HG02571 (cell line): ENCODE measurements at regions not wholly inside any gene's neighbourhood (a gene's known extent, or its start where the extent isn't known, plus 50 kb on each side); places are given as distances from the start of the nearest gene placed in this dataset.

Experiments
- ATAC-seq: cut with Tn5 transposase; IDR thresholded peaks from one replicate; pipeline ENCODE4 v1.9.1; 2021; ENCODE audit warnings: mild to moderate bottlenecking, moderate library complexity; ENCODE audit not compliant: unreplicated experiment

DNA sequence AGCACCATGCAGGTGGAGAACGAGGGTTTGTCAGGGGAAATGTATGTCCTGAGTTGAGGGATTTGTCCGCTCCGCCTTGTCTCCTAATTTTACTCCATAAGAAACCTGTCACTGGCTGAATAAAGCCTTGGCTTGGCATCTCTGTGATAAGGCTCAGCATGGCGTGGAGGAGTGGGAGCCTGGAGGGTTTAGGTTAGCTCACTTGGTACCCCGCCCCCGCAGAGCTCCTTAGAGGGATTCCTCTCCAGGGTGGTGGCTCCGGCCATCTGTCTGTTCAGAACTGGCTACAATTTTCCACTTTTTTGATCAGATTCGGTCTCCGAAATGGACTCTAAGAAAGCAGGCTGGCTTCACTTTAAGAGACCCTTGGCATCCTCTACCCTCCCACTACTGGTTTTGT is 192.2 kb upstream of the SYNDIG1 start:
- ATAC-seq: no peak

DNA sequence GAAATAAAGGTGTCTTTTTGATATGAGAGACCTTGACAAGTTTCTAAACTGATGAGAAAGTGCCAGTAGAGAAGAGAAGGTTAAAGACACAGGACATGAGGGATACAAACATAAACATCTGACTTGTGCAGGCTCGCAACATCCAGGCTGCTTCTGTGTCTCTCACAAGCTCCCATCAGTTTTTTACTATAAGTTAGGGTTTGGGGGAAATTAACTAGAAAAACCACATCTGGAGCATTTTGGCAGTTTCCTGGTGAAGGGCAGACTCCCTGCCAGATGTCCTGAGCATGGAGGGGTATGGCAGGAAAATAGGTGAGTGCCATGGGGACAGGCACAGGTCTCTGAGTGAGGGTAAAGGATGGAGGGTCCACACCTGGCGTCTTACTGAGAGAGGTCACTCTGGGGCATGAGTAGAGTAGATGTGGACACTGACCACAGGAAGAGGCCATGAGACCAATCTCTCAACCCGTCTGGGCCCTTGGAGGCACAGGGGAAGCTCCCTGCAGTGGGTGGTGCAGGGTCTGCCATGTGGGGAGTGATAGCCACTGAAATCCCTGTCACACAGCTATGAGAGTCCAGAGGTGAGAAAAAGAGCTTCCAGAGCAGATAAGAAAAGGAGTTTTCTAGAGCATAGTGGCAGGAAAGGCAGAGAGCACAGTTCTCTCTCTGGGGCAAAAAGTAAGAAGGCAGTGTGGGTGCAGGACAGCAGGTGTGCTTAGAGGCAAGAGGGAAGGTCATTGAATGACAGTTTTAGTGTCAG is 193.3 kb upstream of the SYNDIG1 start:
- ATAC-seq: no peak

DNA sequence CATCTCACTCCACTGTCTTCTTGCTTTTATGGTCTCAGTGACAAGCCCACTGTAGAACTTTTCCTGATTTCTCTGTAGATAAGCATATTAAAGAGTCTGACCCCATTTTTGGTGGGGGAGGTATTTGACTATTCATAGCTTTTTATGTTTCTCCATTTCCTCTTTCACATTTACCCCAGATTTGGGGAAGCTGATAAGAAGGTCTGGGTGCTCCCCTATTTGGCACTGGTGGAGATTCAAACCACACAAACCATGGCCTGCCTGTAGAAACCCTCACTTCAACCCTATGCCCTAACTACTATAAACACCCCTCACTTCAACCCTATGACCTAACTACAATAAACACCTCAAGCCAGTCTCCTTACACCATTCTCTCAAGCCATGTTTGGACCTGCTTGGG is 196.2 kb upstream of the SYNDIG1 start:
- ATAC-seq: no peak

DNA sequence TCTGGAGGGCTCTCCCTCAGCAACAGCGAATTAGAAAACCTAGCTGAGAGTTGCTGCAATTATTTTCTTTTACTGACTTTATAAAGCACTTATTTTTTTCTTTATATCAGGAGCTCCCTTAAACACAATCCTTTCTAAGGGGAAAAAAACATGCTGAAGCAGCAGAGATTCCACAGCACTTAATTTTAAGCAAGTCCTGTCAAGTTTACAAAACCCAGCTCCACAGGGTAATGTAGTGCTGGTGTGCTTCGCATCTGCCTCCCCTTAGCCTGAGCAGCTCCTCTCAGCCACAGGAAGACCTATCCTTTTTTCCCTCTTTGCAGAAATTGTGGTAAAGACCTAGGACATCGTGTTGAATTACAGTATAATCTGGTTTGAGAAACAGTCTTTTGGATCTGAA is 208.1 kb upstream of the SYNDIG1 start:
- ATAC-seq: no peak

DNA sequence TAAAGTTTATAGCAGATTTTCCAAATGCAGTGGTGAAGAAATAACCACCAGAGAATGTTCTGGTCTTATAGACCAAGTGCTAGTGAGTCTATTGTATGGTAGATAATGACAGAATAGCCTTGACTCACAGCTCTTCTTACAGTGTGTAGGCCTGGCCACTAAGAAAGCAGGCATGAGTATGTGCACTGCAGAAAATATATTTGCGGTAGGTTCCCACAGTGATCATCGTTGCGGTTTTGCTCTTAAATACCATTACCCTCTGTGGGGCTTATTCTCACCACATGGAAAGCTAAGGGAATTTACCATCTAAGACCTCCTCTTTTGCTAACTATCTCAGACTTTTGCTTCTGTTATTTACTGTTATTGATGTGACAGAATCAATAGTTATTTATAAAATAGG is 212.3 kb upstream of the SYNDIG1 start:
- no peak for ATAC-seq

DNA sequence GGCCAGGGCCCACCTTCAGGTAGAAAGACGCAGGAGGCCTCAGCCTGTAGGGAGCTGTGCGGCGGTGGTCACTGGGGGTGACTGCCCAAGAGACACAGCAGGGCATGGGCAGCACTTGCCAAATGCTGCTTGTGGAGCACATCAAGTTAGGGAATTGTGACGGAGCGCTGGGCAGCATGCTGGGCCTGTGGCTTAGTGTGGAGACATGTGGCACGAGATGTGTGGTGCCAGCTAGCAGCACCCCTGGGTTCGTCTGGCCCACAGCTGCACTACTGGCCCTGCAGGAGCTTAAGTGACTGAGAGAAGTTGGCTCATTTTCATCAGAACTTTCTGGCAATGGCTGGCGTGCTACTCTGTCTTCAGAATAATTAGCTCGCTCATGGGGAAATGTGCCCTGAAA is 213.1 kb upstream of the SYNDIG1 start:
- no peak for ATAC-seq

DNA sequence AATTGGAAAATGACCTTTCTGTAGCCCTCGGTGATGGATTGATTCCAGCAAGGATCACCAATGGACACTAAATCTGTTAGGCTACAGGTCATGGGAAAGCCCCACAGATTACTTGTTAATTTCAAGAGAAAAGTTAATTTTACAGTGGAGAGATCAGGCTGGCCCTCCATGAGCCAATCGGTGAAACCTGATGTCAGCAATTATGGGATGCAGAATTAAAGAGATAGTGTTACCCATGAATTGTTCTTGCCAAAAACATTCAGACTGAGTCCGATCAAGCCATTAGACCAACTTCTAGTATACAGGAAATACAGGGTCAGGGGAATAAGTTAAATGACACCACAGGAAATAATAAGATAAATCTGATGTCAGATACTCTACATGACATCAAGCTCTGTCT is 214.9 kb upstream of the SYNDIG1 start:
- ATAC-seq: no peak

DNA sequence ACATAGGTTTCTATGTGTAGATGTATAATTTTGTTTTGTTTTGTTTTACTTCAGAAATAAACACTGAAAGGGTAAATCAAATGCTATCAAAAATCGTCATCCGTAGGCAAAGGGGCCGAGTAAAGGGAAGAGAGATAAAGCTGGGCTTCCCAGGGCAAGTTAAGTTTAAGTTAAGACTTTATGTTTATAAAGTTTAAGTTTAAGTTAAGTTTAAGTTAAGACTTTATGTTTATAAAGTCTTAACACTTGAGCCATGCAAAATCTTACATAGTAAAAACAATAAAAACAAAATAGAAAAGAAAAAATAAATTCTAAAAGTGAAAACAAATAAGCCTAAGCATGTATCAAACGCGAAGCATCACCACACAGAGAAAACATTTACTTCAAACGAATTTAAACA is 216.1 kb upstream of the SYNDIG1 start:
- ATAC-seq: no peak

DNA sequence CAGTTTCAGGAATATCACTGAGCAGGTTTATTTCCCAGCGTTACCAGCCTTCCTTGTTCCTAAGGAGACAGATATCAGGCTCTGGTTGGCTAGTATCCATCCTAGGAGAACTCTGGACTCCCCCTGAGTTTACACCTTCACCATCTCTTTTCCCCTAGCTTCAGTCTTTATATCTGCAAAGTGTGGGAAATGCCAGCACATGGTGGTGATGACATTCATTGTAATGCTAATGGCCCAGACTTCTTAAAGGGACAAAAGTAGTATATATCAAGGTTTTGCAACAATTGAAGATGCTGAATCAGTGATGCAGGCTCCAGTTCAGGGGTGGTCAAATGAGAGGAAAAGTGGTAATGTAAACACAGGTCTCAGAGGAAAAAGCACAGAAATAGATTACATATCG is 224.3 kb upstream of the SYNDIG1 start:
- no peak for ATAC-seq

DNA sequence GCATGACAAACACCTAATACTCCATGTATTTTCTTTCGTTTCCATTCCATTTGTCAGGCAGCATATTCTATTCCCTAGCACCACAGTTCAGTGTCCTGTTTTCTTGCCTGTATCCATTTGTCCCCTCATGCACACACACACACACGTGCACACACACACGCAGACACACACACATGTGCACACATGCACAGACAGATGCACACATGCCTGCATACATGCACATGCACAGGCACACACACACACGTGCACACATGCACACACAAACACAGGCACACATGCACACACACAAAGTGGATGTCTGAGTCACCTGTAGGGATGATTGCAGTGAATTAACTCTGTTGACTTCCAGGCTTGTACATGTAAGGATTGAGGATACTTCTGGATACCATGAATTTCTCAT is 226.7 kb upstream of the SYNDIG1 start:
- ATAC-seq: no peak

DNA sequence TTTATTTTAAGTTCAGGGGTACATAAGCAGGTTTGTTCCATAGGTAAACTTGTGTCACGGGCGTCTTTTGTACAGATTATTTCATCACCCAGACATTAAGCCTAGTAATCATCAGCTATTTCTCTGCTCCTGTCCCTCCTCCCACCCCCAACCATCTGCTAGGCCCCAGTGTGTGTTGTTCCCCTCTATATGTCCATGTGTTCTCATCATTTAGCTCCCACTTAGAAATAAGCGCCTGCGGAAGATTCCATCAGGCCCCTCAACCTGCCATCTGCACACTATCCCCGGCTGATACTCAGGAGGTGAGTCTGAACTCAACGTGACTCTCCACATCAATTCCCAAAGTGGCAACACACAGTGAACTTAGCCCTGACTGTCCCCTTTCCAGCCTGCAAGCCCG is 228.0 kb upstream of the SYNDIG1 start:
- no peak for ATAC-seq

DNA sequence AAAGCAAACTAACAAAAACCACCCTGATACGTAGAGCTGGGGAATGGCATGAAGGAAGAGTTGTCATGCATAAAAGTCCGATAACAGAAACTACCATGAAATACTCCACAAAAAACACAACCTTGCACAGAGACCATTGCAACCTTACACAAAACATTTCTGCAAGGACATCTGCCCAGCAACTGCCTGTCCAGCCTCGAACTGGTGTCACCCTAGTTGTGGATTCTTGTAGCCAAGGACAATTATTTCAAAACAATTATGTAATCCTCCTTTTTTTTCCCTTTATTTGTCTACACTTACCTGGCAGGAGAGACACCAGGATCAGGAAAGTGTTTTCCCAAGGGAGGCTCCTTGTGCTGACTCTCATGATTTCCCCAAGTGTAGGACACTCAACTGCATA is 232.5 kb upstream of the SYNDIG1 start:
- ATAC-seq: no peak

DNA sequence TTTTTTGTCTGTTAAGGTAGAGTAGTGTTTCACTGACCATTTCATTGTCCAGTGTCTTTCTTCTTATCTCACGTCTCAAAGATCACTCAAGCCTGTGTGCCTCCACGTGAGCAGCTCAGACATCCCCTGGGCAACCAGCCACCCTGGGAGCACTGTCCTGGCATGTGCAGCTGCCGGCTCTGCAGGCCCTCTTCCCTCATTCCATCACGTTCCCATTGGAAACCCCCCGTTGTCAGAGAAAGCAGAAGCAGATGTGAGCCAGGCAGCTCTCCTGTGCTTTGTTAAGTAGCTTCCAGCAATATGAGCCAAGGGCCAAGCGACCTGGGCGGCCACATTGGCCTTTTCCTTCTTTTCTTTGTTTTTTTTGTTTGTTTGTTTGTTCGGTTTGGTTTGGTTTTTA is 233.2 kb upstream of the SYNDIG1 start:
- no peak for ATAC-seq

DNA sequence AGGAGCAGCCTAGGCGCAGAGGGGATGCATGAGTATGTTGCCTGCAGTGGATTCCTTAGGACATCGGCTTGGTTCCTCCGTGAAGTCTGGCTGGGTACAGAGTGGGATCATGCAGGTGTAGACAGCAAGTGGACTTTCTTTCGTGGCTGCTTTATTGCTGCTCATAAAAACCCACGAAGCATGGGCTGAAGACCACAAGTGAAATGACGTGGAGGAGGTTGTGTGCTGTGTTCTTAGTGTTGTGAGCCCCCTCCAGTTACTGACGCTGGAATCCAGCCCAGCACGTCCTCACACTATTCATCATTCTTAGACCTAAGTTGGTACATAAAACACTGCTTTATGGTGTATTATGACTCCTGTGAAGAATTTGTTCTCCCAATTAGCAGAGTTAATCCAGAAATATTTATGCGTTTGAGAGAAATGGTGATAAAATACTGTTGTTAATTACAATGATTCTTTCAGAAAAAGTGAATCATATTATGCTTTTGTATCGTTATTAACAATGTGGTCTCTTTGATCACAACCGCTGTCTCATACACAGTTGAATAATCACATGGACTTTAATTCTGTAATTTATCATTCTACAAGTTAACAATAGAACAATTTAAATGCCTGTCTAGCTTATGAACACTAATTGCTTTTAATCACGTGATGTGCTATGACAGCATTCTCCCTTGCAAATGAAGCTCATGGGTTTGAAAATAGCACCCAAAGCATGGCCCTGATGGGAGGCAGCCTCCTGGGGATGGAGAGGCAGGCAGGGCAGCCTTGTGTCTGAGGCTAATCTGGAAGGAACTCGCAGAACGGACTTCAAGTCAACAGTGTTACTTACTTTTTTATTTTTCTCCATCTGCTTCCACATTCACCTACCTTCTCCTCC is 233.9 kb upstream of the SYNDIG1 start:
- ATAC-seq: no peak

DNA sequence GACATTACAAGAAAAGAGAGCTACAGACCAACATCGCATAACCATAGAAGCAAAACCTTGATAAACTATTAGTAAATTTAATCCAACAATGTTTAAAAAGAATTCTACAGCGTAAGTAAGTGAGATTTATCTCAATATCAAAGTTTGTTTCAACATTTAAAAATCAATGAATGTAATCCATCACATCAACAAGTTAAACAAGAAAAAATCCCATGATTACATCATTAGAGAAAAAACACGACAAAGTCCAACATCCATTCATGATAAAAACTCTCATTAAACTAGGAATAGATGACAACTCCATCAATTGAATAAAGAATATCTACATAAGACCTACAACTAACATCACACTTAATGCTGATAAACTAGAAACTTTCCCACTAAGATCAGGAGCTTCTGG is 239.0 kb upstream of the GGTLC1 start:
- ATAC-seq: no peak

DNA sequence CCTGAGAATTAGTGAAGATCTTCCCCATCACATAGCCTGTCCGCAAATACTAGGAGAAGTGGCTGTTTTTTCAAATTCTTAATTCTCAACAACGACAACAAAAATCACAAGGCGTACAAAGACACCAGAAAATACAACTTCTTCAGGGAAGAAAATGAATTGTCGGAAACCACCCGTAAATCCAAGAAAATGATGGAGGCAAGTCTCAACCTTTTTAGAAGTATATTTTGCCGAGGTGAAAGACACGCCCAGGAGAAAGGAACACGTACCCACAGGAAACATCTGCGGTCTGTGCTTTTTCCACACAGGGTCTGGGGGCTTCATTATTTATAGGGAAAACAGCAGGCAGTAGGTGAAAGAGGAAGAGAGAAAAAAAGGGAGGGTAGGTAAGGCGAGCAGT is 223.9 kb upstream of the GGTLC1 start:
- no peak for ATAC-seq

DNA sequence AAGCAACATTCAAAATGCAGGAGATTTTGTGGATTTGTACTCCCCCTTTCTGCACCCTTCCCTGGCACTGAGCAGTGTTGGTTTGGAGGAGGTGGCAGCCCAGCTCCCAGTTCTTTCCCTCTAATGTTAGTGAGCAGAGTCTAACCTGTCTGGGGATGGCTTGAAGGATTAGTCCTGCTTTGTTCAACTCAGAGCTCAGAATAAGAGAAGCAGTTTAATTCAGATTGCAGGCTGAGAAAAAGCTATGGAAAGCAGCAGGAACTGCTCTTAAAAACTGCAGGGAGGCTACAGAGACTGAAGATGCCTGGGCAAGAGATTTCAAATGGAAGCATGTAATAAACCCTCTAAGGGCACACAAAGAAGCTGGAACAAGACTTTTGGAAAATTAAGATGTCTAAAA is 223.4 kb upstream of the GGTLC1 start:
- ATAC-seq: no peak

DNA sequence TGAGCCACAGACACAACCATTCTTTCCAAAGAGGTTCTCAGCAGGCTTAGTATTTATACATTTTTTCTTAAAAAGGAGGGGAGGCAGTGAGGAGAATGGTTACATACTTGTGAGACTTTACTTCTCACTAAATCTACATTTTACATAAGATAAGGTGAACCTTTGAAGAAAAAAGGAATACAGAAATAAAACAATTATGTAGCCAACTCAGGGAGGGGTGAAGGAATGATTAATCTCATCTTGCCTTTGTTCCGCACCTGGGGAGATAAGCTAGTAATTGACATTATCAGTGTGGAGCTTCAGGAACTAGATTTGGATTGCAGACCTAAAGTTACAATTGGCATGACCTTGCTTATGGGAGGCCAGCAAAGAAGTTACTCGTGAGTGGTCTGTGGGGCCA is 221.8 kb upstream of the GGTLC1 start:
- ATAC-seq: no peak

DNA sequence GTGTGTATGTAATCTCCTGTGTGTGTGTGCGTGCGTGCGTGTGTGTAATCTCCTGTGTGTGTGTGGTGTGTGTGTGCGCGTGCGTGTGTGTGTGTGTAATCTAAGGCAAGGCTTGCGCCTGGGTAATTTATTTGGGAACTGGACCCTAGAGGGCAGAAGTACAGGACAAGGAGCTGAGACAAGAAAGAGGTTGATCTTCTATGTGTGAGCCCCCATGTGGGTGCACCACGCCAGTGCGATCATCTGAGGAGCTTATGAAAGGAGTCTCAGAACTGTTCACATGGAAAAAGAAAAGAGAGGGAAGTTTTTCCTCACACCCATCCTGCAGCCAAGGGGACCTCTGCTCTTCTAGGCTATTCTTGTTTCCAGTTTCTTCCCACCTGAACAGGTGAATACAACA is 220.1 kb upstream of the GGTLC1 start:
- no peak for ATAC-seq

DNA sequence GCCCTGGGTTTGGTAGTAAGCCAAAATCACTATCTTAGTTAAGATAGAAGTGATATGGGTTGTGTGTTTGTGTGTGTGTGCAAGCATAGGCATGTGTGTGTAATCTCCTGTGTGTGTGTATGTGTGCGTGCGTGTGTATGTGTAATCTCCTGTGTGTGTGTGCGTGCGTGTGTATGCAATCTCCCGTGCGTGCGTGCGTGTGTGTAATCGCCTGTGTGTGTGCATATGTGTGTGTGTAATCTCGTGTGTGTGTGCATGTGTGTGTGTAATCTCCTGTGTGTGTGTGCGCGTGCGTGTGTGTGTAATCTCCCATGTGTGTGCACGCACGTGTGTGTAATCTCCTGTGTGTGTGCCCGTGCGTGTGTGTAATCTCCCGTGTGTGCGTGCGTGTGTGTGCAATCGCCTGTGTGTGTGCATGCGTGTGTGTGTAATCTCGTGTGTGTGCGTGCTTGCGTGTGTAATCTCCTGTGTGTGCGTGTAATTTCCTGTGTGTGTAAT is 219.3 kb upstream of the GGTLC1 start:
- no peak for ATAC-seq

DNA sequence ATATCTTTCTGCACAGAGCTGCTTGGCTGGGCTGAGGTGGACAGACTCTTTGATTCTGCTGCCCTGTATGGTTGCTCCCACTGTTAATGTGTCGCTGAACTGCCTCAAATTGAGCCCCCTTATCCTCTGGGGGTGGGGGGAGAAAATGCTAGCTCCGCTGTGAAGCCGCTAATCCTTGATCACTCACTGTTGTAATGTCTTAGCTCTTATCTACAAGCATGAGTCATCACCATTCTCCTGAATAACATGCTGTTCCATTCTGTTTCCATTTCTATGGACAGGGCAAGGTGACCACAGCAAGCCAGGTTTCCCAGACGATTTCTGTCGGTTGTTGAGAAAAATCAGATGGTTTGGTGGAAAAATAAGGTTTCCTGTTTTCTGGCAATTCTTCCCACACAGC is 218.4 kb upstream of the GGTLC1 start:
- no peak for ATAC-seq

DNA sequence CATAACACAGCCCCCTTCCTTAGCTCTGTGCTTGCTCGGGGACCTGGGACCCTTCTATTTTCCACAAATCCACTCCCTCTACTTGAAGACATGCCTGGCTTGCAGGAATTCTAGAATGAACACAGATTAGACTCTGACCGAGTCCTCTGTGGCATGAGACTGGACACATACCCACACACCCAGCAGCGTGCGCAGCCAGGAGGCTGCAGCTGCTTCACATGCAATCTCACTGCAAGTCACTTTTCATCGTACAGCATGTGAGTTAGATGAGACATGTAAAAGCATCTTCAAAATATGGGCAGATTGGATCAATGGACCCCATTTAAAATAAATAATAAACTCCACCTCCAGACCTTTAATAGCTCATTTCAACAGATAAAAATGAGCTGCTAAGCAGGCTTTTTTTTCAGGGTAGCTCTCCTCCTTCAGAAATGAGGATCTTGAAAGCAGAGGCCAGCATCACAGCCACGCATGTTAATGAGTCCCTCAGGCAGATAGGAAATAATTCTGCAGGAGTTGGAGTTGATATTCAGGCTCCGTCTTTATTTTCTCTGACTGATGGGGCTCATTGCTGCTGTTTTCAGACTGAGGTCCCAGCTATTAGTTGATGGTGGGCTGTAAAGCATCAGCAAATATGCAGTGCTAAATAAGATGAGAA is 215.1 kb upstream of the GGTLC1 start:
- ATAC-seq: no peak
